ENCODE measurements at regions not wholly inside any gene's neighbourhood (a gene's known extent, or its start where the extent isn't known, plus 50 kb on each side); places are given as distances from the start of the nearest gene placed in this dataset.

DNA sequence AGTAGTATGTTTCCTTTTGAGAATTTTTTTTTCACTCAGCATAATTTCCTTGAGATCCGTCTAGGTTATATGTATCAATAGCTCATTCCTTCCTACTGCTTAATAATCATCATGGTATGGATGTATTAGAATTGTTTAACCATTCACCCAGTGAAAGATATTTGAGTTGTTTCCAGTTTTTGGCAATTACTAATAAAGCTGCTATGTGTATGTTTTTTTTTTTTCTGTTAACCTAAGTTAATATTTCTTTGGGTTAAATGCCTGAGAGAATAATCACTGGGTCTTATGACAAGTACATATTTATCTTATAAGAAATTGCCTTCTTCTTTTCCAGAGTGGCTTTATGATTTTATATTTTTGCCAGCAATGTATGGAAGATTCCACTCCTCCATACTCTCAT lies 96.4 kb upstream of the ST6GAL2 start:
- no peak for DNase-seq

- DNase-seq: no peak
Observed at GRCh38 chr2:106983305-106983704, 97.3 kb upstream of the ST6GAL2 start.

DNA sequence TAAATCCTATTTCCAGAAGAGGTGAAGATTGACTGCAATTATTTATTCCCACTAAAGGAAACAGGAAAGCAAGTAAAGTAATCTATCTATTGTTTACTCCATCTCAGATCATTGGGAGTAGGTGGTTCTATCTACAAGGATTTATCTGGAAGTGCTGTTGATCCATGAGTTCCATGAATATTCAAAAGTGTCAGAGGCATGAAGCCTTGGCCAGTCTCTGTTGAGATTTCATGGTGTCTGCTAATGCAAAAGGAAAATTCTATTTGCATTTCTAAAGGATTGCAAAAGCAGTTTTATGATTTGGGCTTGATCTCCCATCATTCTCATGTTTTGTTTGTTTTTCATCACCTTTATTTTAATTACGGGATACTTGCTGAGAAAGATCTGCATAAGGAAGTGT lies 102.4 kb upstream of the ST6GAL2 start:
- no peak for DNase-seq

DNA sequence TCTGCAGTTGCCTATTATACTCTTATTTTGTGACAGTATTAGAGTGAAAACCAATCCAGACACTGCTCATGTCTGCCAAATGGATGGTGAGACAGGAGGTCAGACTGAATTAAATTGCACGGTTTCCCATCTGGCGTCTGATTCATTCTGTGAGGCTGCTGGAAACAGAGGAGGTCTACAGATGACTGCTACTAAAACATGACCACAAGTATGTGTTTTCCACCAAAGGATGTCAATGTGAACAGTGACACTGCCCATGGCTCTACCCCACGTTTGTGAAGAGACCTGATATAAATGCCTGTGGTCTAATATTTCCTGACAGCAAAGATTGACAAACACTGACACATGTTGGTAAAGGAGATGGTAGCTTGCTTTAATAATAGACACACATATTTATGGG lies 104.3 kb upstream of the ST6GAL2 start:
- DNase-seq: peak; percentile 23

DNA sequence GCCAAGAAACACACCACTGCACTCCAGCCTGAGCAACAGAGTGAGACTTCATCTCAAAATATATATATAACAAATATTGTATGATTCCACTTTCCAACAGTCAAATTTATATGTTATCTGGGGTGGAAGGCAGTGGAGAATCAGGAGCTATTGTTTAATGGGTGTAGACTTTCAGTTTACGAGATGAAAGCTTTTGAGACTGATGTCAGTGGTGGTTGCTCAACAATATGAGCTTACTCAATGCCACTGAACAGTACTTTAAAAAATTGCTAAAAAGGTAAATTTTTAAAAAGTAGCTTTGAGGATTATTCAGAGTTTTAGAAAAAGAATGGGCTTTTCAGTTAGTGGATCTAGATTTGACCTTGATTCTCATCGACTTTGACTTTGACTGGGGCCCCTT lies 105.9 kb upstream of the ST6GAL2 start:
- DNase-seq: no peak

GRCh38 chr2:106995556-106995955 lies 109.6 kb upstream of the ST6GAL2 start:
- DNase-seq: no peak

- DNase-seq: no peak
Observed at GRCh38 chr2:106996171-106996769, 110.3 kb upstream of the ST6GAL2 start.

GRCh38 chr2:106997204-106997603 lies 111.2 kb upstream of the ST6GAL2 start:
- DNase-seq: no peak

DNA sequence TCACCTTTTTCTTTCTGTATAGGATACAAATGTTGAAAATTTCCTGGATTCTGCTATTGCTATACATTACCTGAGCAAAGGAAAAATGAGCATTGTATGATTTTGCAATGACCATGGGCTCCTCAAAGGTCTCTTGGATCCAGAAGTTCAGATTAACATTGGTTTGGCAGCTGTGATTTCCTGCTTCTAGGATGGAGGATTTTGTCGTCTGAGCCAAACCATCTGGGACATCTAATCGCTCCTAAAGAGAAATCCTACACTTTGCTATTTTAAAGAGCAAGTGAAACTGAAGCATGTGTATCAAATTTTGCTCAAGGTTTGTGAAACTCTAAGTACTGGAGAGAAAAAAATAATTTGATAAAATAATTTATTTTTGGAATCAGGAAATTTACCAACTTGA lies 115.1 kb upstream of the ST6GAL2 start:
- DNase-seq: no peak

DNA sequence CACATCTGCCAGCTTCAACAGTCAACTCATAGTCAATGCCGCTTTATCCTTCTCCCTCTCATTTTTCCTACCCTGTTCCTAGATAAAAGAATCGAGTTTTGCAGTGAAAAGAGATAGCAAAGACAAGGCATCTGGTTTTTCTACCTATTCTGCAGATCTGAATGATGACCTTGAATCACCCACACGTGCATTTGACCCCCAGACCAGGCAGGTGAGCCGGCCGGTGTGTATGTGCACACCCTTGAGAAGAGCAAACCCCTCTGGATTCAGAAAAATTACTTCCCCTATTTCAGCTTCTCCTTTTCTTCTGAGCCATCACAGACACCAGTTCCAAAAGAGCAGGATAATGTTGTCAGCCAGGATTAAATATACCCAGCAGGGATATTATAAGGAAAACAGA lies 115.6 kb upstream of the ST6GAL2 start:
- no peak for DNase-seq

GRCh38 chr2:107001964-107002696 lies 116.2 kb upstream of the ST6GAL2 start:
- DNase-seq: peak; percentile 23

GRCh38 chr2:107002735-107003134 lies 116.8 kb upstream of the ST6GAL2 start:
- no peak for DNase-seq

- no peak for DNase-seq
Observed at GRCh38 chr2:107005853-107006252, 119.9 kb upstream of the ST6GAL2 start.

DNA sequence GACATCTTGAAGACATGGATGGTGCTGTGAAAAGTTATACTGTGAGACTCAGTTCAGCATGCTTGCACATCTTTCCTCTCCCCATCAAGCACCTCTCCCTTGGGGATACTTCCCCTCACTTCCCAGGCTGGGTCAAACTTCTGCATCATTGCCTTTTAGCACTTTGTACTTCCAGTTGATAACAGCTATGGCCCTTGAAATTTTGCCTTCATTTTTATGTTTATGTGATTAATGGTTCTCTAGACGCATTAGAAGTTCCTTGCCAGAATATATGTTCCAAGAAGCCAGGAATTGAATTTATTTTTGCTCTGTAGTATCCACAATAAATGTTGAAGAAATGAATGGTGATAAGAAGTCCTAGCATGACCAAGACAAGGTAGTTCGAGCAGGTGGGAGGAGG lies 120.9 kb upstream of the ST6GAL2 start:
- DNase-seq: no peak

GRCh38 chr2:107007927-107008326 lies 122.0 kb upstream of the ST6GAL2 start:
- no peak for DNase-seq

GRCh38 chr2:107008843-107009242 lies 122.9 kb upstream of the ST6GAL2 start:
- no peak for DNase-seq

GRCh38 chr2:107009275-107009674 lies 123.3 kb upstream of the ST6GAL2 start:
- no peak for DNase-seq

DNA sequence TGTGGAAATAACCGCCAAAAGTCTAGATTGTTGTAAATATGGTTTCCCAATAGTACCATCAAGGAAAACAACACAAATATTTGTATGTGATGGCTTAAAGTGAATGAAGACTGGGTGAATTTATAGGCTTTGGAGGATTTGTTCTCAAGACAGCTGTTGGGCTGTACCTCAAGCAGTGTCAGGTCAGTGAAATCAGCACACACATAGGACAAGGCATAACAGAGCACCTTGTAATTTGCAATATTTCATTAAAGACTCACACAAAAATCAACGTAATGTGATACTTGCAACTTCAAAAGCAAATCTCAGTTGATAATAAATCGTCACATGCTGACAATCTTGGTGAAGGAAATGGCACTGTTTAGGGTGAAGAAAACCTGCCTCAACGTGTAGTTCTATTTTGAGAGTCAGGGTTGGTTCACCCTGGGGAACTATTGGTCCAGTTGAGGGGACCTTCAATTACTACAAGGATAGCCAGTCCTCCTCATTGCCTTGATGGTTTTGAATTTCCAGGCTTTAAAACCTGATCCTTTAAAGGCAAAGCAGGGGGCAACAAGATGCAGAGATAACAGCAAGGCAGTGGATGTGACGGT lies 126.8 kb upstream of the ST6GAL2 start:
- DNase-seq: no peak

GRCh38 chr2:107013884-107014283 lies 127.9 kb upstream of the ST6GAL2 start:
- no peak for DNase-seq

- DNase-seq: no peak
Observed at GRCh38 chr2:107018366-107018765, 132.4 kb upstream of the ST6GAL2 start.

GRCh38 chr2:107020392-107020791 lies 134.4 kb upstream of the ST6GAL2 start:
- no peak for DNase-seq

DNA sequence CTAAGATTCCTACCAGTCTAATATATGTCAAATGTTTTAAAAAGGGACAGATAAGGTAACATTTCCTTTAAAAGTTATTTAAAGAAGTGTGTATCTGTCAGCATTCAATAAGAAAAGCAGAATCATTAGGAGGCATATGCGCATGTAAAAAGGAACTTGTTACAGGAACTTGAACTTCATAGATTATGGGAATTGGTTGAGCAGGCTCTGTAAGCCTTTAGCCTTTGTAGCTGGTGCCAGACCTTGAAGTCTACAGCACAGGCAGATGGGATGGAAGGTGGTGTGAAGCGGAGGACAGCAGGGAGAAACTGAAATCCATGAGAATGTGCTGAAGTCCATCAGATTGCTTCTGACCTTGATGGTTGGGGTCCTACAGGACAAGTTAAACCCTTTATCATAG lies 138.3 kb upstream of the ST6GAL2 start:
- DNase-seq: no peak

DNA sequence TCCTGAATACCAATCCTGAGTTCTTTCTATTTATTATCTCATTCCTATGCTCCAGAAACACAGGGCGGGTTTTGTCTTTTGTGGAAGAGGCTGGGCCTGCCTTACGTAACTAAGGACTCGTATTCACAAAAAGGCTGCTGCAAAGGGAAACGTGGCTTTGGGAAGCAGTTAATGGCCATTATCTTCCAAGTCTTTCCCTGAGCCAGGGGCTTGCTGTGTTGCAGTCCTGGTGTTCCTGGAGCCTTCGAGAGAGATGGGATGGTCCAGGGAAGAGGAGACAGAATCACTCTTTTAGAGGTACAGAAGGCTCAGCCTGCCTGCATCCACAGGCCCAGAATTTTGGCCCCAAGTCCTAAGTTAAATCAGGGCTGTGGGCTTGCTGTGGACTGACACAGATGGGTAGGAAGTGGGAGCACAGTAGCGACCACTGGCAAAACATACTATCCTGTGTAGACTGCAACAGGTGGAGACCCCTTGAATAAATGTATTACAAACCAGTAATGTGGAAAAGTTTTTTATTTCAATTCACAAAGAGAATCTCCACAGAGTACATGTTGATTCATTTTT lies 139.4 kb upstream of the ST6GAL2 start:
- DNase-seq: no peak

- DNase-seq: no peak
Observed at GRCh38 chr2:107025869-107026380, 140.0 kb upstream of the ST6GAL2 start.

Data from NCI-H524 treated with DMSO at 0.1 percent for 48 hours (cell line).